ENCODE measurements at regions not wholly inside any gene's neighbourhood (a gene's known extent, or its start where the extent isn't known, plus 50 kb on each side); places are given as distances from the start of the nearest gene placed in this dataset.

- no peaks in the 10 kb centered on the region for H4K20me1 ChIP-seq (ENCODE audit: control insufficient read depth, extremely low read depth, insufficient read depth, low read length)
- no peaks in the 10 kb centered on the region for H3K79me2 ChIP-seq (ENCODE audit: control insufficient read depth, insufficient read depth, low read length)
- dilution Hi-C loops (cut with MboI; ENCODE audit: extremely low pct_ligation_motif_present, low sequenced_read_pairs), result no loop called here
- H3K9me3 ChIP-seq (ENCODE audit: control insufficient read depth, low read depth, low read length), result no peaks in the 10 kb centered on the region
- H3K27ac ChIP-seq (ENCODE audit: control insufficient read depth, insufficient read depth, low read length), result no peak overlapping the region
- TF ChIP-seq CTCF (optimal IDR thresholded peaks at IDR 0.05 in 1 of 3, IDR thresholded peaks at IDR 0.05 in 1 of 3, conservative IDR thresholded peaks at IDR 0.05 in 1 of 3; ENCODE audit: extremely low read depth in 1 of 3, insufficient read depth in 2 of 3, low read length in 3 of 3) (no peak), EZH2 (IDR thresholded peaks at IDR 0.05; ENCODE audit: low read length) (no peak)
- no peaks in the 10 kb centered on the region for H3K36me3 ChIP-seq (ENCODE audit: control insufficient read depth in 2 of 2, extremely low read depth in 1 of 2, insufficient read depth in 2 of 2, low read length in 2 of 2)
- no peak overlapping the region for H2AFZ ChIP-seq (ENCODE audit: control insufficient read depth, low read length)
- no peak for DNase-seq (ENCODE audit: low read depth, low spot score)
- FAIRE-seq, result no peak
- no peak overlapping the region for H3K4me3 ChIP-seq (ENCODE audit: control insufficient read depth in 2 of 3, extremely low read depth in 1 of 3, insufficient read depth in 2 of 3, low read depth in 1 of 3, low read length in 3 of 3)
- no peaks in the 10 kb centered on the region for H3K9me1 ChIP-seq (ENCODE audit: control insufficient read depth, extremely low read depth, insufficient read depth, low read length)
- H3K4me2 ChIP-seq (ENCODE audit: control insufficient read depth, extremely low read depth, insufficient read depth, low read depth, low read length), result no peak overlapping the region
- H3K4me1 ChIP-seq (ENCODE audit: control insufficient read depth, extremely low read depth, insufficient read depth, low read length), result no peaks in the 10 kb centered on the region
- no peak overlapping the region for H3K9ac ChIP-seq (ENCODE audit: control insufficient read depth, extremely low read depth, insufficient read depth, low read length)
- no peaks in the 10 kb centered on the region for H3K27me3 ChIP-seq (ENCODE audit: control insufficient read depth, extremely low read depth, insufficient read depth, low read length)
Measured at GRCh38 chr1:239856067-239856466, 235.6 kb upstream of the FMN2 start.

DNA sequence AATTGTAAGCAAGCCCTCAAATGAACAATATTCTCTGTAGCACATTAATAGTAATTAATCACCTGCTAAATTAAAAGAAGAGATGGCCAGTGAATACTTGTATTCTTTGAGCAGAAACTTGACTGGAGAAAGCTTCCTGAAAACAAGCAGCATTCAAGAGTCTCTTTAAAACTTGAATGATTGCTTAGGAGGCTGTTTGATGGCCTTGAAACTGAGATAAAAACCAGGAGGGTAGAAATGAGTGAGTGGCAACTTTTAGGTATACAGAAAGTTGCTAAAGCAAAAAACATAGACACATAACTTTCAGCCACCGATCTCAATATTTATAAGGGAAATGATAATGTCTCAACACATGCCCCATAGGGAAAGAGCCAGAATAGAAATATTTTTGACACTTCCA, 234.8 kb upstream of the FMN2 start:
- Histone ChIP-seq H3K4me1 (ENCODE audit: control insufficient read depth, extremely low read depth, insufficient read depth, low read length) (no peaks in the 10 kb centered on the region), H3K79me2 (ENCODE audit: control insufficient read depth, insufficient read depth, low read length) (no peaks in the 10 kb centered on the region), H3K9ac (ENCODE audit: control insufficient read depth, extremely low read depth, insufficient read depth, low read length) (no peak overlapping the region), H3K9me3 (ENCODE audit: control insufficient read depth, low read depth, low read length) (no peaks in the 10 kb centered on the region), H3K27ac (ENCODE audit: control insufficient read depth, insufficient read depth, low read length) (no peak overlapping the region), H3K4me3 (ENCODE audit: control insufficient read depth in 2 of 3, extremely low read depth in 1 of 3, insufficient read depth in 2 of 3, low read depth in 1 of 3, low read length in 3 of 3) (no peak overlapping the region), H3K27me3 (ENCODE audit: control insufficient read depth, extremely low read depth, insufficient read depth, low read length) (no peaks in the 10 kb centered on the region), H4K20me1 (ENCODE audit: control insufficient read depth, extremely low read depth, insufficient read depth, low read length) (no peaks in the 10 kb centered on the region), H2AFZ (ENCODE audit: control insufficient read depth, low read length) (no peak overlapping the region), H3K9me1 (ENCODE audit: control insufficient read depth, extremely low read depth, insufficient read depth, low read length) (no peaks in the 10 kb centered on the region), H3K4me2 (ENCODE audit: control insufficient read depth, extremely low read depth, insufficient read depth, low read depth, low read length) (no peak overlapping the region), H3K36me3 (ENCODE audit: control insufficient read depth in 2 of 2, extremely low read depth in 1 of 2, insufficient read depth in 2 of 2, low read length in 2 of 2) (no peaks in the 10 kb centered on the region)
- dilution Hi-C loops (cut with MboI; ENCODE audit: extremely low pct_ligation_motif_present, low sequenced_read_pairs), result no loop called here
- no peak for FAIRE-seq
- no peak for TF ChIP-seq EZH2 (IDR thresholded peaks at IDR 0.05; ENCODE audit: low read length)
- no peak for TF ChIP-seq CTCF (optimal IDR thresholded peaks at IDR 0.05 in 1 of 3, IDR thresholded peaks at IDR 0.05 in 1 of 3, conservative IDR thresholded peaks at IDR 0.05 in 1 of 3; ENCODE audit: extremely low read depth in 1 of 3, insufficient read depth in 2 of 3, low read length in 3 of 3)
- DNase-seq (ENCODE audit: low read depth, low spot score), result no peak

Data from keratinocyte (primary cell).